ENCODE measurements at regions not wholly inside any gene's neighbourhood (a gene's known extent, or its start where the extent isn't known, plus 50 kb on each side); places are given as distances from the start of the nearest gene placed in this dataset.

DNA sequence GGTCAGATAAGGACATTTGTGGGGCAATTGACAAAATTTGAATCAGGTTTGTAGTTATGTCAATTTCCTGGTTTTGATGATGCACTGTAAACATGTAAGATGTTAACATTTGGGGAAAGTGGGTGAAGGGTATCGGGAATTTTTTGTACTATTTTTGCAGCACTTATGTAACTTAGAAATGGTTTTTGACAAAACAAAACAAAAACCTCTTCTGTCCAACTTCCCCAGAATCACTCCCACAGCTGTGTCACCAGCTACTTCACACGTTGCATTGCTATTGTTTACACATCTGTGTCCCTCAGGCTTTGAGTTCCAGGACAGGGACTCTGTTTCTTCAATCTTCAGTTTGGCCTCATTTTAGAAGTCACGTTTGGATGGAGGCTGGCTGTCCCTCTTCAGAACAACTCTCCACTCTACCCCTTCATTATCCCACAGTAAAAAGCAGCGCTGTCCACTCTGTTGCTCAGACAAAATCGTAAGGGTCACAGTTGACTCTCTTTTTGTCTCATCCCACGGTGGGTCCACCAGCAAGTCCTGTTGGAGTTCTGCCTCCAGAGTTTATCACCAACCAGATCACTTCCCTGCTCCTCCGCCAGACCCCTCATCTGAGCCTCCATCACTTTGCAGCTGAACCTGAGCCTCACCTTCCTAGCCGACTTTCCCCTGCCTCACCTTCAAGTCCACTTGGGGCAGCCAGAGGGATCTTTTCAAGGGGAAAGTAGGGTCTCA lies 63.2 kb downstream of the NENF start:
- H3K4me2 ChIP-seq = no peak overlapping the region
- ChIA-PET POLR2A (no interaction called here), CTCF (interaction anchor here (2.9 kb wide), 1 partner anchor 19 kb away, joined by 14 read pairs; no protein-coding TSS in a partner anchor)
- no peak overlapping the region for H3K4me3 ChIP-seq
- no peak for DNase-seq (ENCODE audit: low read depth in 1 of 2, low spot score in 1 of 2)
- FAIRE-seq = no peak
- WGBS (ENCODE audit: missing lambda C conversion rate) = 74% methylated on average over 8 of the region's 8 CpGs
- ATAC-seq = no peak
- H3K27ac ChIP-seq = 0 out of 6 replicates have a peak overlapping the region, but pooled peaks of 1 of the 2 experiments have one; percentile 25
- TF ChIP-seq HEYL (CRISPR knock-in tag; IDR thresholded peaks at IDR 0.05) (no peak), ESRRA (IDR thresholded peaks at IDR 0.05; ENCODE audit: borderline replicate concordance, low read length) (no peak), EHF (CRISPR knock-in tag; IDR thresholded peaks at IDR 0.05) (no peak), SREBF2 (IDR thresholded peaks at IDR 0.05) (no peak), CBX8 (IDR thresholded peaks at IDR 0.05) (no peak), HOXB5 (CRISPR knock-in tag; IDR thresholded peaks at IDR 0.05) (no peak), RARB (CRISPR knock-in tag; IDR thresholded peaks at IDR 0.05) (no peak), ZNF302 (CRISPR knock-in tag; IDR thresholded peaks at IDR 0.05) (no peak), BHLHE40 (IDR thresholded peaks at IDR 0.05; ENCODE audit: low read depth, low read length) (no peak), CBX2 (IDR thresholded peaks at IDR 0.05; ENCODE audit: borderline replicate concordance, low read depth) (no peak), RAD21 (conservative IDR thresholded peaks at IDR 0.05 in 1 of 2, IDR thresholded peaks at IDR 0.05 in 1 of 2) (no peak), FOSL2 (IDR thresholded peaks at IDR 0.05) (no peak), FOSL2 (CRISPR knock-in tag; IDR thresholded peaks at IDR 0.05) (no peak), CEBPB (IDR thresholded peaks at IDR 0.05) (no peak)
- TF ChIP-seq, protein P1, sequence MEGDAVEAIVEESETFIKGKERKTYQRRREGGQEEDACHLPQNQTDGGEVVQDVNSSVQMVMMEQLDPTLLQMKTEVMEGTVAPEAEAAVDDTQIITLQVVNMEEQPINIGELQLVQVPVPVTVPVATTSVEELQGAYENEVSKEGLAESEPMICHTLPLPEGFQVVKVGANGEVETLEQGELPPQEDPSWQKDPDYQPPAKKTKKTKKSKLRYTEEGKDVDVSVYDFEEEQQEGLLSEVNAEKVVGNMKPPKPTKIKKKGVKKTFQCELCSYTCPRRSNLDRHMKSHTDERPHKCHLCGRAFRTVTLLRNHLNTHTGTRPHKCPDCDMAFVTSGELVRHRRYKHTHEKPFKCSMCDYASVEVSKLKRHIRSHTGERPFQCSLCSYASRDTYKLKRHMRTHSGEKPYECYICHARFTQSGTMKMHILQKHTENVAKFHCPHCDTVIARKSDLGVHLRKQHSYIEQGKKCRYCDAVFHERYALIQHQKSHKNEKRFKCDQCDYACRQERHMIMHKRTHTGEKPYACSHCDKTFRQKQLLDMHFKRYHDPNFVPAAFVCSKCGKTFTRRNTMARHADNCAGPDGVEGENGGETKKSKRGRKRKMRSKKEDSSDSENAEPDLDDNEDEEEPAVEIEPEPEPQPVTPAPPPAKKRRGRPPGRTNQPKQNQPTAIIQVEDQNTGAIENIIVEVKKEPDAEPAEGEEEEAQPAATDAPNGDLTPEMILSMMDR (IDR thresholded peaks at IDR 0.05) = no peak
- TF ChIP-seq, protein P2, sequence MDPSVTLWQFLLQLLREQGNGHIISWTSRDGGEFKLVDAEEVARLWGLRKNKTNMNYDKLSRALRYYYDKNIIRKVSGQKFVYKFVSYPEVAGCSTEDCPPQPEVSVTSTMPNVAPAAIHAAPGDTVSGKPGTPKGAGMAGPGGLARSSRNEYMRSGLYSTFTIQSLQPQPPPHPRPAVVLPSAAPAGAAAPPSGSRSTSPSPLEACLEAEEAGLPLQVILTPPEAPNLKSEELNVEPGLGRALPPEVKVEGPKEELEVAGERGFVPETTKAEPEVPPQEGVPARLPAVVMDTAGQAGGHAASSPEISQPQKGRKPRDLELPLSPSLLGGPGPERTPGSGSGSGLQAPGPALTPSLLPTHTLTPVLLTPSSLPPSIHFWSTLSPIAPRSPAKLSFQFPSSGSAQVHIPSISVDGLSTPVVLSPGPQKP (IDR thresholded peaks at IDR 0.05; ENCODE audit: low read depth, low read length) = no peak
- TF ChIP-seq, protein P3, sequence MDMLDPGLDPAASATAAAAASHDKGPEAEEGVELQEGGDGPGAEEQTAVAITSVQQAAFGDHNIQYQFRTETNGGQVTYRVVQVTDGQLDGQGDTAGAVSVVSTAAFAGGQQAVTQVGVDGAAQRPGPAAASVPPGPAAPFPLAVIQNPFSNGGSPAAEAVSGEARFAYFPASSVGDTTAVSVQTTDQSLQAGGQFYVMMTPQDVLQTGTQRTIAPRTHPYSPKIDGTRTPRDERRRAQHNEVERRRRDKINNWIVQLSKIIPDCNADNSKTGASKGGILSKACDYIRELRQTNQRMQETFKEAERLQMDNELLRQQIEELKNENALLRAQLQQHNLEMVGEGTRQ (IDR thresholded peaks at IDR 0.05) = no peak
- TF ChIP-seq, protein P4, sequence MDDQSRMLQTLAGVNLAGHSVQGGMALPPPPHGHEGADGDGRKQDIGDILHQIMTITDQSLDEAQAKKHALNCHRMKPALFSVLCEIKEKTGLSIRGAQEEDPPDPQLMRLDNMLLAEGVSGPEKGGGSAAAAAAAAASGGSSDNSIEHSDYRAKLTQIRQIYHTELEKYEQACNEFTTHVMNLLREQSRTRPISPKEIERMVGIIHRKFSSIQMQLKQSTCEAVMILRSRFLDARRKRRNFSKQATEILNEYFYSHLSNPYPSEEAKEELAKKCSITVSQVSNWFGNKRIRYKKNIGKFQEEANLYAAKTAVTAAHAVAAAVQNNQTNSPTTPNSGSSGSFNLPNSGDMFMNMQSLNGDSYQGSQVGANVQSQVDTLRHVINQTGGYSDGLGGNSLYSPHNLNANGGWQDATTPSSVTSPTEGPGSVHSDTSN (IDR thresholded peaks at IDR 0.05) = no peak
- H3K4me1 ChIP-seq = peaks cover 8% of the 10 kb centered on the region; the same call in 1 of the 3 replicates
- H3K9me3 ChIP-seq = no peaks in the 10 kb centered on the region

DNA sequence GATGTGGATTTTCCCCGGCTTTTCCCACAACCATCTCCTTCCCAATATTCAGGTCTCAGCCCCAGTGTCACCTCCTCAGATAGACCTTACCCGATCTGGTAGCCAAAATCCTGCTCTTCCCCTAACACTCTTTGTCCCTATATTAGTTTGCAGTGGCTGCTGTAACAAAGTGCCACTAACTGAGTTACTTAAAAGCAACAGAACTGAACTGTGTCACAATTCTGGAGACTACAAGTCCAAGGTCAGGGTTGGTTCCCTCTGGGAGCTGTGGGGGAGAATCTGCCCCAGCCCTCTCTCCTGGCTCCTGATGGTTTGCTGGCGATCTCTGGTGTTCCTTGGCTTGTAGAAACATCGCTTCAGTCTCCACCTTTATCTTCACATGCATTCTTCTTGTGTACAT lies 64.0 kb downstream of the NENF start:
- H3K9me3 ChIP-seq = no peaks in the 10 kb centered on the region
- peaks cover 8% of the 10 kb centered on the region; the same call in 1 of the 3 replicates for H3K4me1 ChIP-seq
- ATAC-seq (no peak), DNase-seq (ENCODE audit: low read depth in 1 of 2, low spot score in 1 of 2) (no peak), FAIRE-seq (no peak)
- 66% methylated on average over 4 of the region's 4 CpGs for whole genome bisulfite sequencing (ENCODE audit: missing lambda C conversion rate)
- H3K27ac ChIP-seq = no peak overlapping the region
- ChIA-PET CTCF (interaction anchor here (2.9 kb wide), 1 partner anchor 20 kb away, joined by 14 read pairs; no protein-coding TSS in a partner anchor), POLR2A (no interaction called here)
- TF ChIP-seq PHF8 (IDR thresholded peaks at IDR 0.05; ENCODE audit: borderline replicate concordance, low read depth) (no peak), ESRRA (IDR thresholded peaks at IDR 0.05; ENCODE audit: borderline replicate concordance, low read length) (no peak)
- no peak overlapping the region for H3K4me3 ChIP-seq
- no peak overlapping the region for H3K4me2 ChIP-seq

Data from A549 (cell line).